HepG2 (cell line): ENCODE measurements at regions not wholly inside any gene's neighbourhood (a gene's known extent, or its start where the extent isn't known, plus 50 kb on each side); places are given as distances from the start of the nearest gene placed in this dataset.

Experiments used
- EED ChIP-seq: sonication (generic); formaldehyde crosslinking; IDR thresholded peaks from 2 replicates; pipeline ENCODE4 v1.5.0; 2020; ENCODE audit warnings: mild to moderate bottlenecking, missing genetic modification reagents
- ETV6 ChIP-seq: sonication (generic); formaldehyde crosslinking; conservative IDR thresholded peaks from 2 replicates; pipeline ENCODE4 v1.4.0; 2020; ENCODE audit warnings: missing genetic modification reagents
- FOXA3 ChIP-seq: IDR thresholded peaks from 2 replicates; pipeline ENCODE4 v1.6.1; 2016; ENCODE audit warnings: missing genetic modification reagents, missing compliant biosample characterization
- KLF16 ChIP-seq, 2 experiments: sonication (generic) in 1 of 2; formaldehyde crosslinking in 1 of 2; IDR thresholded peaks; 2 replicates each; pipeline versions ENCODE4 v1.6.1 to v1.8.0; 2016 to 2023; ENCODE audit warnings: missing genetic modification reagents in 2 of 2, missing compliant biosample characterization in 1 of 2
- RBAK ChIP-seq: sonication (generic); formaldehyde crosslinking; IDR thresholded peaks from 2 replicates; pipeline ENCODE4 v1.5.1; 2020; ENCODE audit warnings: mild to moderate bottlenecking, missing genetic modification reagents
- RFXAP ChIP-seq: sonication (generic); formaldehyde crosslinking; IDR thresholded peaks from 2 replicates; pipeline ENCODE4 v1.4.0; 2020; ENCODE audit warnings: missing genetic modification reagents, borderline replicate concordance
- SAP130 ChIP-seq: IDR thresholded peaks from 2 replicates; pipeline ENCODE4 v1.6.1; 2016; ENCODE audit warnings: low read depth
- THAP9 ChIP-seq: sonication (generic); formaldehyde crosslinking; IDR thresholded peaks from 2 replicates; pipeline ENCODE4; 2020; ENCODE audit warnings: missing genetic modification reagents, mild to moderate bottlenecking, borderline replicate concordance
- TOE1 ChIP-seq: sonication (generic); formaldehyde crosslinking; IDR thresholded peaks from 2 replicates; pipeline ENCODE4 v1.4.0; 2020; ENCODE audit warnings: mild to moderate bottlenecking, missing genetic modification reagents
- ZBTB8A ChIP-seq: sonication (generic); formaldehyde crosslinking; IDR thresholded peaks from 2 replicates; pipeline ENCODE4 v1.4.0; 2020; ENCODE audit warnings: mild to moderate bottlenecking, low read depth, missing genetic modification reagents, borderline replicate concordance
- ZKSCAN5 ChIP-seq: sonication (generic); formaldehyde crosslinking; IDR thresholded peaks from 2 replicates; pipeline ENCODE4 v1.5.1; 2020; ENCODE audit warnings: mild to moderate bottlenecking, missing genetic modification reagents
- ZNF605 ChIP-seq: sonication (generic); formaldehyde crosslinking; IDR thresholded peaks from 2 replicates; pipeline ENCODE4 v1.8.0; 2022; ENCODE audit warnings: mild to moderate bottlenecking, missing genetic modification reagents
- ZNF749 ChIP-seq: sonication (generic); formaldehyde crosslinking; IDR thresholded peaks from 2 replicates; pipeline ENCODE4 v1.8.0; 2022; ENCODE audit warnings: mild to moderate bottlenecking, missing genetic modification reagents, moderate library complexity, borderline replicate concordance
- ZNF772 ChIP-seq: sonication (generic); formaldehyde crosslinking; IDR thresholded peaks from 2 replicates; pipeline ENCODE4 v1.5.0; 2020; ENCODE audit warnings: mild to moderate bottlenecking, missing genetic modification reagents
- TF ChIP-seq, protein P1 (sequence below): sonication (generic); formaldehyde crosslinking; IDR thresholded peaks from 2 replicates; pipeline ENCODE4 v1.5.1; 2020; ENCODE audit warnings: mild to moderate bottlenecking, missing genetic modification reagents, borderline replicate concordance
- TF ChIP-seq, protein P2 (sequence below): sonication (generic); IDR thresholded peaks from 2 replicates; pipeline ENCODE4 v1.6.1; 2016; ENCODE audit warnings: low read depth, borderline replicate concordance
- TF ChIP-seq, protein P3 (sequence below): sonication (generic); formaldehyde crosslinking; conservative IDR thresholded peaks from 2 replicates; pipeline ENCODE4 v1.8.0; 2022; ENCODE audit warnings: mild to moderate bottlenecking, moderate library complexity, missing genetic modification reagents

- no peak for TF ChIP-seq ZKSCAN5 (CRISPR knock-in tag)
- no peak for TF ChIP-seq TOE1
- peak; percentile 60; the same call in 1 of the 2 replicates for TF ChIP-seq ZNF772 (CRISPR knock-in tag)
- no peak for TF ChIP-seq ZNF749 (CRISPR knock-in tag)
- TF ChIP-seq, protein P1, sequence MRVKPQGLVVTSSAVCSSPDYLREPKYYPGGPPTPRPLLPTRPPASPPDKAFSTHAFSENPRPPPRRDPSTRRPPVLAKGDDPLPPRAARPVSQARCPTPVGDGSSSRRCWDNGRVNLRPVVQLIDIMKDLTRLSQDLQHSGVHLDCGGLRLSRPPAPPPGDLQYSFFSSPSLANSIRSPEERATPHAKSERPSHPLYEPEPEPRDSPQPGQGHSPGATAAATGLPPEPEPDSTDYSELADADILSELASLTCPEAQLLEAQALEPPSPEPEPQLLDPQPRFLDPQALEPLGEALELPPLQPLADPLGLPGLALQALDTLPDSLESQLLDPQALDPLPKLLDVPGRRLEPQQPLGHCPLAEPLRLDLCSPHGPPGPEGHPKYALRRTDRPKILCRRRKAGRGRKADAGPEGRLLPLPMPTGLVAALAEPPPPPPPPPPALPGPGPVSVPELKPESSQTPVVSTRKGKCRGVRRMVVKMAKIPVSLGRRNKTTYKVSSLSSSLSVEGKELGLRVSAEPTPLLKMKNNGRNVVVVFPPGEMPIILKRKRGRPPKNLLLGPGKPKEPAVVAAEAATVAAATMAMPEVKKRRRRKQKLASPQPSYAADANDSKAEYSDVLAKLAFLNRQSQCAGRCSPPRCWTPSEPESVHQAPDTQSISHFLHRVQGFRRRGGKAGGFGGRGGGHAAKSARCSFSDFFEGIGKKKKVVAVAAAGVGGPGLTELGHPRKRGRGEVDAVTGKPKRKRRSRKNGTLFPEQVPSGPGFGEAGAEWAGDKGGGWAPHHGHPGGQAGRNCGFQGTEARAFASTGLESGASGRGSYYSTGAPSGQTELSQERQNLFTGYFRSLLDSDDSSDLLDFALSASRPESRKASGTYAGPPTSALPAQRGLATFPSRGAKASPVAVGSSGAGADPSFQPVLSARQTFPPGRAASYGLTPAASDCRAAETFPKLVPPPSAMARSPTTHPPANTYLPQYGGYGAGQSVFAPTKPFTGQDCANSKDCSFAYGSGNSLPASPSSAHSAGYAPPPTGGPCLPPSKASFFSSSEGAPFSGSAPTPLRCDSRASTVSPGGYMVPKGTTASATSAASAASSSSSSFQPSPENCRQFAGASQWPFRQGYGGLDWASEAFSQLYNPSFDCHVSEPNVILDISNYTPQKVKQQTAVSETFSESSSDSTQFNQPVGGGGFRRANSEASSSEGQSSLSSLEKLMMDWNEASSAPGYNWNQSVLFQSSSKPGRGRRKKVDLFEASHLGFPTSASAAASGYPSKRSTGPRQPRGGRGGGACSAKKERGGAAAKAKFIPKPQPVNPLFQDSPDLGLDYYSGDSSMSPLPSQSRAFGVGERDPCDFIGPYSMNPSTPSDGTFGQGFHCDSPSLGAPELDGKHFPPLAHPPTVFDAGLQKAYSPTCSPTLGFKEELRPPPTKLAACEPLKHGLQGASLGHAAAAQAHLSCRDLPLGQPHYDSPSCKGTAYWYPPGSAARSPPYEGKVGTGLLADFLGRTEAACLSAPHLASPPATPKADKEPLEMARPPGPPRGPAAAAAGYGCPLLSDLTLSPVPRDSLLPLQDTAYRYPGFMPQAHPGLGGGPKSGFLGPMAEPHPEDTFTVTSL (CRISPR knock-in tag) = peak; percentile 55; the same call in 1 of the 2 replicates
- TF ChIP-seq ZBTB8A (CRISPR knock-in tag) = no peak
- peak; percentile 60 for TF ChIP-seq SAP130 (CRISPR knock-in tag)
- no peak for TF ChIP-seq THAP9 (CRISPR knock-in tag)
- TF ChIP-seq, protein P2, sequence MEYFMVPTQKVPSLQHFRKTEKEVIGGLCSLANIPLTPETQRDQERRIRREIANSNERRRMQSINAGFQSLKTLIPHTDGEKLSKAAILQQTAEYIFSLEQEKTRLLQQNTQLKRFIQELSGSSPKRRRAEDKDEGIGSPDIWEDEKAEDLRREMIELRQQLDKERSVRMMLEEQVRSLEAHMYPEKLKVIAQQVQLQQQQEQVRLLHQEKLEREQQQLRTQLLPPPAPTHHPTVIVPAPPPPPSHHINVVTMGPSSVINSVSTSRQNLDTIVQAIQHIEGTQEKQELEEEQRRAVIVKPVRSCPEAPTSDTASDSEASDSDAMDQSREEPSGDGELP = peak; percentile 17; the same call in 1 of the 2 replicates
- no peak; the same call in 1 of the 2 replicates for TF ChIP-seq ETV6 (CRISPR knock-in tag)
- 0 out of 2 replicates have a peak, but pooled peaks have one; percentile 74 for TF ChIP-seq EED (CRISPR knock-in tag)
- peak; percentile 56 for TF ChIP-seq FOXA3 (CRISPR knock-in tag)
- TF ChIP-seq, protein P3, sequence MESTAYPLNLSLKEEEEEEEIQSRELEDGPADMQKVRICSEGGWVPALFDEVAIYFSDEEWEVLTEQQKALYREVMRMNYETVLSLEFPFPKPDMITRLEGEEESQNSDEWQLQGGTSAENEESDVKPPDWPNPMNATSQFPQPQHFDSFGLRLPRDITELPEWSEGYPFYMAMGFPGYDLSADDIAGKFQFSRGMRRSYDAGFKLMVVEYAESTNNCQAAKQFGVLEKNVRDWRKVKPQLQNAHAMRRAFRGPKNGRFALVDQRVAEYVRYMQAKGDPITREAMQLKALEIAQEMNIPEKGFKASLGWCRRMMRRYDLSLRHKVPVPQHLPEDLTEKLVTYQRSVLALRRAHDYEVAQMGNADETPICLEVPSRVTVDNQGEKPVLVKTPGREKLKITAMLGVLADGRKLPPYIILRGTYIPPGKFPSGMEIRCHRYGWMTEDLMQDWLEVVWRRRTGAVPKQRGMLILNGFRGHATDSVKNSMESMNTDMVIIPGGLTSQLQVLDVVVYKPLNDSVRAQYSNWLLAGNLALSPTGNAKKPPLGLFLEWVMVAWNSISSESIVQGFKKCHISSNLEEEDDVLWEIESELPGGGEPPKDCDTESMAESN (CRISPR knock-in tag) = 0 out of 2 replicates have a peak, but pooled peaks have one; percentile 46
- TF ChIP-seq RFXAP (CRISPR knock-in tag) = 0 out of 2 replicates have a peak, but pooled peaks have one; percentile 28
- no peak for TF ChIP-seq RBAK (CRISPR knock-in tag)
- 0 out of 4 replicates have a peak, but pooled peaks of 1 of the 2 experiments have one; percentile 44 for TF ChIP-seq KLF16 (CRISPR knock-in tag; IDR thresholded peaks at IDR 0.05)
- TF ChIP-seq ZNF605 (CRISPR knock-in tag) = peak; percentile 72
These were observed 170.7 kb downstream of the ERMARD start (continued) for GRCh38 chr6:169921853-169922824.
